ENCODE measurements at regions not wholly inside any gene's neighbourhood (a gene's known extent, or its start where the extent isn't known, plus 50 kb on each side); places are given as distances from the start of the nearest gene placed in this dataset.

- no peak overlapping the region for H3K4me3 ChIP-seq (ENCODE audit: low read length)
- no peak overlapping the region for H2AFZ ChIP-seq (ENCODE audit: low read depth, low read length)
- TF ChIP-seq, protein P1, sequence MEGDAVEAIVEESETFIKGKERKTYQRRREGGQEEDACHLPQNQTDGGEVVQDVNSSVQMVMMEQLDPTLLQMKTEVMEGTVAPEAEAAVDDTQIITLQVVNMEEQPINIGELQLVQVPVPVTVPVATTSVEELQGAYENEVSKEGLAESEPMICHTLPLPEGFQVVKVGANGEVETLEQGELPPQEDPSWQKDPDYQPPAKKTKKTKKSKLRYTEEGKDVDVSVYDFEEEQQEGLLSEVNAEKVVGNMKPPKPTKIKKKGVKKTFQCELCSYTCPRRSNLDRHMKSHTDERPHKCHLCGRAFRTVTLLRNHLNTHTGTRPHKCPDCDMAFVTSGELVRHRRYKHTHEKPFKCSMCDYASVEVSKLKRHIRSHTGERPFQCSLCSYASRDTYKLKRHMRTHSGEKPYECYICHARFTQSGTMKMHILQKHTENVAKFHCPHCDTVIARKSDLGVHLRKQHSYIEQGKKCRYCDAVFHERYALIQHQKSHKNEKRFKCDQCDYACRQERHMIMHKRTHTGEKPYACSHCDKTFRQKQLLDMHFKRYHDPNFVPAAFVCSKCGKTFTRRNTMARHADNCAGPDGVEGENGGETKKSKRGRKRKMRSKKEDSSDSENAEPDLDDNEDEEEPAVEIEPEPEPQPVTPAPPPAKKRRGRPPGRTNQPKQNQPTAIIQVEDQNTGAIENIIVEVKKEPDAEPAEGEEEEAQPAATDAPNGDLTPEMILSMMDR (IDR thresholded peaks at IDR 0.05; ENCODE audit: low read depth, low read length), result no peak
- TF ChIP-seq EZH2phosphoT487 (IDR thresholded peaks at IDR 0.05; ENCODE audit: low read depth), result no peak
- H3K9me3 ChIP-seq (ENCODE audit: insufficient read depth, low read length), result no peaks in the 10 kb centered on the region
- no peaks in the 10 kb centered on the region for H3K36me3 ChIP-seq (replicated peaks; ENCODE audit: low read depth, low read length)
- no peak overlapping the region for H3K4me2 ChIP-seq (ENCODE audit: low read length)
- H3K27me3 ChIP-seq (ENCODE audit: low read depth, low read length), result no peaks in the 10 kb centered on the region
- no peak overlapping the region for H3K9ac ChIP-seq (ENCODE audit: low read length)
- no peaks in the 10 kb centered on the region for H3K79me2 ChIP-seq (ENCODE audit: low read length)
- no peak overlapping the region for H3K27ac ChIP-seq (ENCODE audit: low read length)
- H3K4me1 ChIP-seq (ENCODE audit: low read length), result no peaks in the 10 kb centered on the region
- no peaks in the 10 kb centered on the region for H4K20me1 ChIP-seq (ENCODE audit: insufficient read depth, low read length)
Measured at GRCh38 chr5:82847562-82847961, 229.6 kb downstream of the TMEM167A start.

DNA sequence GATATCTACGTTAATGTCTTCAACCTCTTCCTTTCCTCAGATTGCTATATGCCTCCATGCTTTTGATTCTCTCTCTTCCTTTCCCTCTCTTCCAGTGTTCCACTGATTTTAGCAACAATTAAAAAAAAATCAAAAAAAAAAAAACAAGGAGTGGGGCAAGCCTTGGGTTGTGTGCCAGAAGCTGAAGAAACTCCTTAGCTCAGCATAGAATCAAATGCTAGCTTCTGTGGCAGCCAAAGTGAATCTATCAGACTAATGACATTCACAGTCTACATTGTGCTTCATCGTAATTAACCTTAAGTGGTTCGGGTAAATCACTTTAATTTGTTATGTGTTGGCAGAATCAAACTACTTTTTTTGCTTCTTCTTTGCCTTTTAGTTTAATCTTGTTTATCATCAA is 237.3 kb downstream of the TMEM167A start:
- no peaks in the 10 kb centered on the region for H3K9me3 ChIP-seq (ENCODE audit: insufficient read depth, low read length)
- no peaks in the 10 kb centered on the region for H3K27me3 ChIP-seq (ENCODE audit: low read depth, low read length)
- no peak overlapping the region for H2AFZ ChIP-seq (ENCODE audit: low read depth, low read length)
- H3K27ac ChIP-seq (ENCODE audit: low read length), result no peak overlapping the region
- no peaks in the 10 kb centered on the region for H3K79me2 ChIP-seq (ENCODE audit: low read length)
- no peak overlapping the region for H3K4me2 ChIP-seq (ENCODE audit: low read length)
- H3K4me1 ChIP-seq (ENCODE audit: low read length), result no peaks in the 10 kb centered on the region
- no peaks in the 10 kb centered on the region for H4K20me1 ChIP-seq (ENCODE audit: insufficient read depth, low read length)
- H3K4me3 ChIP-seq (ENCODE audit: low read length), result no peak overlapping the region
- no peak overlapping the region for H3K9ac ChIP-seq (ENCODE audit: low read length)
- TF ChIP-seq, protein P1 (IDR thresholded peaks at IDR 0.05; ENCODE audit: low read depth, low read length), result no peak
- TF ChIP-seq EZH2phosphoT487 (IDR thresholded peaks at IDR 0.05; ENCODE audit: low read depth), result no peak
- H3K36me3 ChIP-seq (replicated peaks; ENCODE audit: low read depth, low read length), result no peaks in the 10 kb centered on the region

GRCh38 chr5:82835488-82835887 is 241.7 kb downstream of the TMEM167A start:
- H3K4me3 ChIP-seq (ENCODE audit: low read length), result no peak overlapping the region
- TF ChIP-seq, protein P1 (IDR thresholded peaks at IDR 0.05; ENCODE audit: low read depth, low read length), result no peak
- TF ChIP-seq EZH2phosphoT487 (IDR thresholded peaks at IDR 0.05; ENCODE audit: low read depth), result no peak
- no peaks in the 10 kb centered on the region for H3K79me2 ChIP-seq (ENCODE audit: low read length)
- H3K9ac ChIP-seq (ENCODE audit: low read length), result no peak overlapping the region
- H3K36me3 ChIP-seq (replicated peaks; ENCODE audit: low read depth, low read length), result no peaks in the 10 kb centered on the region
- no peaks in the 10 kb centered on the region for H4K20me1 ChIP-seq (ENCODE audit: insufficient read depth, low read length)
- H3K27ac ChIP-seq (ENCODE audit: low read length), result no peak overlapping the region
- H3K4me2 ChIP-seq (ENCODE audit: low read length), result no peak overlapping the region
- peaks cover 8% of the 10 kb centered on the region for H3K4me1 ChIP-seq (ENCODE audit: low read length)
- no peaks in the 10 kb centered on the region for H3K9me3 ChIP-seq (ENCODE audit: insufficient read depth, low read length)
- no peak overlapping the region for H2AFZ ChIP-seq (ENCODE audit: low read depth, low read length)
- no peaks in the 10 kb centered on the region for H3K27me3 ChIP-seq (ENCODE audit: low read depth, low read length)

DNA sequence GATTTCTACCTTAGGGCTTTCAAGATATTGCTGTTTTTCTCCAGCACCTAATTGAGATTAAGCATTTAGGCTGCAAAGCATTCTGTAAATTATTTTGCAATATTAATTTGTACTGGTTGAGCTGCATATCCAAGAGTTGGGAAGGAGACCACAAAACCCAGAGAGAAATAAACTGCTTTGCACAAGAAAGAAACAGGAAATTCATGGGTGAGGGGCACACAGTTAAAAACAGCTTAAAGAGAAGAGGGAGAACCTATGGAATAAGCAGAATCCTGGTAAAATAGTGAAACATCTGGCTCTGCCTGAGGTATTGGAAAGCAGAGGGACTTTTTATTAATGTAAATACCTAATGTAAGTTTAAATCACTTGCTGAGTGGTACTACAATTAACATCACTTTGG is 243.0 kb downstream of the TMEM167A start:
- Histone ChIP-seq H3K4me3 (ENCODE audit: low read length) (no peak overlapping the region), H3K27me3 (ENCODE audit: low read depth, low read length) (no peaks in the 10 kb centered on the region), H4K20me1 (ENCODE audit: insufficient read depth, low read length) (no peaks in the 10 kb centered on the region), H2AFZ (ENCODE audit: low read depth, low read length) (no peak overlapping the region), H3K9me3 (ENCODE audit: insufficient read depth, low read length) (no peaks in the 10 kb centered on the region), H3K4me2 (ENCODE audit: low read length) (no peak overlapping the region), H3K4me1 (ENCODE audit: low read length) (peaks cover 8% of the 10 kb centered on the region), H3K36me3 (replicated peaks; ENCODE audit: low read depth, low read length) (no peaks in the 10 kb centered on the region), H3K27ac (ENCODE audit: low read length) (no peak overlapping the region), H3K79me2 (ENCODE audit: low read length) (no peaks in the 10 kb centered on the region), H3K9ac (ENCODE audit: low read length) (no peak overlapping the region)
- TF ChIP-seq, protein P1 (IDR thresholded peaks at IDR 0.05; ENCODE audit: low read depth, low read length), result no peak
- TF ChIP-seq EZH2phosphoT487 (IDR thresholded peaks at IDR 0.05; ENCODE audit: low read depth), result no peak
